ENCODE measurements at regions not wholly inside any gene's neighbourhood (a gene's known extent, or its start where the extent isn't known, plus 50 kb on each side); places are given as distances from the start of the nearest gene placed in this dataset.
"Not testable (repeated sequence)": the region's sequence is repeated elsewhere in the genome, so short reads cannot be mapped to it uniquely, and the experiment has no call there.

DNA sequence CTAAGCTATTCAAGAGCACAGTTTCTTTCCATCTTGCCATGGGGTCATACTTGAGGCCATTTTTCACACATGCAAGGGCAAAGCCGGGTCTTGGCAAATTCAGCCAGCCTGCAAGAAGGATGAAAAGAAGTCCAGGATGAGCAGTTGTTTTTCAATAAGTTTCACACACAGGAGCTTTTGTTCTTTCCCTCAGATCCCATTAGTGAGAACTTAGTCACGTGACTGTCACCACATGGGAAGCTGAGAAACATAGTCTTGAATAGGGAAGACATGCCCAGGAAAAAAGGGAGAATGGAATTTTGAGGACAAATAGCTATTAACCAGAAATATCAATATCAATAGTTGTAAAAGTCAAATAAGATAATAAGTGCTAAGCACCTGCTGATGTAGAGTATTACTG is 137.7 kb downstream of the AHR start:
- no CpG with 5 or more reads among the region's 2 CpGs for WGBS (ENCODE audit: insufficient coverage)

DNA sequence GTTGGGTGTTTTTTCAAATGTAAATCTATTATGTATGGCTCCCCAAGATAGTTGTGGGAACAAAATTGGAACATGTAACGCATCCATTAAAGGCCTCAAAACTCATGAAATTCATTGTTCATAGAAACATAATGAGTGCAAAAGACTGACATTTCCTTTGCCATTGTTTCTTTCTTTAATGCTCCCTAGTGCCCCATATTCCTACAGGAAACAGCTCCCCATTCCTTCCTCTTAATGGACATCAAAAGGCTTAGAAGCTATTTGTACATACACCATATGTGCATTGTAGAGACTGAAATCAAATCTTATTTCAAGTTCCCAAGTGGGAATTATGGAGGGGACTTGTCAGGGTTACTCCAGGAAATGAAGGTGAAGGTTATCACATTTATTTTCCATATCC is 139.1 kb downstream of the AHR start:
- no peaks in the 10 kb centered on the region for H3K27me3 ChIP-seq (ENCODE audit: control insufficient read depth, insufficient read depth, low read length)
- H3K4me3 ChIP-seq (ENCODE audit: low read length), result no peak overlapping the region
- no peak for DNase-seq
- no CpG with 5 or more reads among the region's 1 CpG for WGBS (ENCODE audit: insufficient coverage)
- H3K4me1 ChIP-seq (ENCODE audit: control insufficient read depth, insufficient read depth, low read length), result no peaks in the 10 kb centered on the region
- no peaks in the 10 kb centered on the region for H3K36me3 ChIP-seq (ENCODE audit: control insufficient read depth, insufficient read depth, low read length)
- no peaks in the 10 kb centered on the region for H3K9me3 ChIP-seq (replicated peaks; ENCODE audit: control insufficient read depth, low read depth, low read length)
- H3K27ac ChIP-seq (ENCODE audit: low read length), result no peak overlapping the region

More for the DNA sequence above, 137.7 kb downstream of the AHR start:
- Histone ChIP-seq H3K36me3 (ENCODE audit: control insufficient read depth, insufficient read depth, low read length) (no peaks in the 10 kb centered on the region), H3K27ac (ENCODE audit: low read length) (no peak overlapping the region), H3K9me3 (replicated peaks; ENCODE audit: control insufficient read depth, low read depth, low read length) (no peaks in the 10 kb centered on the region), H3K4me3 (ENCODE audit: low read length) (no peak overlapping the region), H3K27me3 (ENCODE audit: control insufficient read depth, insufficient read depth, low read length) (no peaks in the 10 kb centered on the region), H3K4me1 (ENCODE audit: control insufficient read depth, insufficient read depth, low read length) (no peaks in the 10 kb centered on the region)
- no peak for DNase-seq

DNA sequence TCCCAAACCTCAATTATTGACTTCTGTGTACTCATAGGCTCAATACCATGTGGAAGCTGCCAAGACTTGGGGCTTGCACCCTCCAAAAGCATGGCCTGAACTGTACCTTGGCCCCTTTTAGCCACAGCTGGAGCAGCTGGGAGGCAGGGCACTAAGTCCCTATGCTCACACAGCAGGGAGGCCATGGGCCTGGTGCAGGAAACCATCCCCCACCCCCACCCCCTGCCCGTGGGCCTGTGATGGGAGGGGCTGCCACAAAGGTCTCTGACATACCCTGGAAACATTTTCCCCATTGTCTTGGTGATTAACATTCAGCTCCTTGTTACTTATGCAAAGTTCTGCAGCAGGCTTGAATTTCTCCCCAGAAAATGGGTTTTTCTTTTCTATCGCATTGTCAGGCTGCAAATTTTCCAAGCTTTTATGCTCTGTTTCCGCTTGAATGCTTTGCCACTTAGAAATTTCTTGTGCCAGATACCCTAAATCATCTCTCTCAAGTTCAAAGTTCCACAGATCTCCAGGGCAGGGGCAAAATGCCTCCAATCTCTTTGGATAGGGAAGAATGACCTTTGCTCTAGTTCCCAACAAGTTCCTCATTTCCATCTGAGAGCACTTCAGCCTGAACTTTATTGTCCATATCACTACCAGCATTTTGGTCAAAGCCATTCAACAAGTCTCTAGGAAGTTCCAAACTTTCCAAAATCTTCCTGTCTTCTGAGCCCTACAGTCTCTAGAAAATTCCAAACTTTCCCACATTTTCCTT is 141.8 kb downstream of the AHR start:
- H3K27ac ChIP-seq (ENCODE audit: low read length); H3K36me3 ChIP-seq (ENCODE audit: control insufficient read depth, insufficient read depth, low read length); H3K27me3 ChIP-seq (ENCODE audit: control insufficient read depth, insufficient read depth, low read length); H3K4me3 ChIP-seq (ENCODE audit: low read length); DNase-seq; H3K4me1 ChIP-seq (ENCODE audit: control insufficient read depth, insufficient read depth, low read length); H3K9me3 ChIP-seq (replicated peaks; ENCODE audit: control insufficient read depth, low read depth, low read length): not testable (repeated sequence)
- WGBS (ENCODE audit: insufficient coverage), result 86% methylated on average over 2 of the region's 3 CpGs

DNA sequence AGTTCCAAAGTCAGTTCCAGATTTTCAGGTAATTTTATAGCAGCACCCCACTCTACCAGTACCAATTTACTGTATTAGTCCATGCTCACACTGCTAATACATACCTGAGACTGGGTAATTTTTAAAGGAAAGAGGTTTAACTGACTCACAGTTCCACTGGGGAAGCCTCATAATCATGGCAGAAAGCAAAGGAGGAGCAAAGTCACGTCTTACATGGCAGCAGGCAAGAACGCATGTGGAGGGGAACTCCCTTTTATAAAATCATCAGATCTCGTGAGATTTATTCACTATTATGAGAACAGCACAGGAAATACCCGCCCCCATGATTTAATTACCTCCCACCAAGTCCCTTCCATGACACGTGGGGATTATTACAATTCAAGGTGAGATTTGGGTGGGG is 142.4 kb downstream of the AHR start:
- no CpG with 5 or more reads among the region's 5 CpGs for WGBS (ENCODE audit: insufficient coverage)
- H3K27ac ChIP-seq (ENCODE audit: low read length), result no peak overlapping the region
- no peak overlapping the region for H3K4me3 ChIP-seq (ENCODE audit: low read length)
- H3K27me3 ChIP-seq (ENCODE audit: control insufficient read depth, insufficient read depth, low read length), result no peaks in the 10 kb centered on the region
- DNase-seq, result no peak
- no peaks in the 10 kb centered on the region for H3K36me3 ChIP-seq (ENCODE audit: control insufficient read depth, insufficient read depth, low read length)
- no peaks in the 10 kb centered on the region for H3K4me1 ChIP-seq (ENCODE audit: control insufficient read depth, insufficient read depth, low read length)
- H3K9me3 ChIP-seq (replicated peaks; ENCODE audit: control insufficient read depth, low read depth, low read length), result no peaks in the 10 kb centered on the region

DNA sequence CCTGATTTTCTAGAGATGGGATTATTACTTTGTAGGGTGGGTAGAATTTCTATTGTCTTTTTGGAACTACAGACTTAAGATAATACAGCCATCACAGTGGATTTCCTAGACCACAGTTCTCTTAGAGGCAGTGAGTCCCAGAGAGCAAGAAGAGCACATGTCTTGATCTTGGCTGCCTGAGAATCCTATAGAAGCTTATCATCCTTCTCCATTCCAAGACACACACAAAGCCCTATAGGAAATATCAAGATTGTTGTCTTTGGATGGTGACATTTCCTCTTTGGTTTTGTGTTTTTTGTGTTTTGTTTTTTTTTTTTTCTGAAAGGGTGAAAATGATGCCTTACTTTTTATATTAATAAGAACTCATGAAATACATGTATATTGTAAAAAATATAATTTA is 143.1 kb downstream of the AHR start:
- H3K9me3 ChIP-seq (replicated peaks; ENCODE audit: control insufficient read depth, low read depth, low read length), result no peaks in the 10 kb centered on the region
- no peaks in the 10 kb centered on the region for H3K36me3 ChIP-seq (ENCODE audit: control insufficient read depth, insufficient read depth, low read length)
- H3K27me3 ChIP-seq (ENCODE audit: control insufficient read depth, insufficient read depth, low read length), result no peaks in the 10 kb centered on the region
- DNase-seq, result no peak
- no peaks in the 10 kb centered on the region for H3K4me1 ChIP-seq (ENCODE audit: control insufficient read depth, insufficient read depth, low read length)
- H3K27ac ChIP-seq (ENCODE audit: low read length), result no peak overlapping the region
- H3K4me3 ChIP-seq (ENCODE audit: low read length), result no peak overlapping the region

DNA sequence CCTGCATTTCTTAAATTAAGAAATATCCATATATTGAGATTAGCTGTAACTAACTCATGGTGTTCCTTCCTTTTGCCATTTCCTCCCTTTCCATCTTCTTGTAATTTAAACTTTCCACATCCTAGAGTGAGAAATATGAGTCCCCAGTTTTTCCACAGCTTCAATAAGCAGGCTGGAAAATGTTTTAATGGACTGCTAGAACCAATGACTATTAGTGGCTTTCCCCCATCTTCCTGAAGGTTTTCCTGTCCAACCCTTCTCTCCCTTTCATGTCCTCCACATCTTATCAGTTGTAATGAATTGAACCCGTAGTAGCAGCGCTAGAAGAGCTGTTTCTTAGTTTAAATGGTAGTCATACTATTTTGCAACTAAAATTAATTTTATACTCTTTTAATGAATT is 145.7 kb downstream of the AHR start:
- no peaks in the 10 kb centered on the region for H3K4me1 ChIP-seq (ENCODE audit: control insufficient read depth, insufficient read depth, low read length)
- H3K4me3 ChIP-seq (ENCODE audit: low read length), result no peak overlapping the region
- H3K27ac ChIP-seq (ENCODE audit: low read length), result no peak overlapping the region
- H3K9me3 ChIP-seq (replicated peaks; ENCODE audit: control insufficient read depth, low read depth, low read length), result peaks cover 7% of the 10 kb centered on the region
- no peak for DNase-seq
- no peaks in the 10 kb centered on the region for H3K27me3 ChIP-seq (ENCODE audit: control insufficient read depth, insufficient read depth, low read length)
- H3K36me3 ChIP-seq (ENCODE audit: control insufficient read depth, insufficient read depth, low read length), result no peaks in the 10 kb centered on the region
- no CpG with 5 or more reads among the region's 2 CpGs for WGBS (ENCODE audit: insufficient coverage)

DNA sequence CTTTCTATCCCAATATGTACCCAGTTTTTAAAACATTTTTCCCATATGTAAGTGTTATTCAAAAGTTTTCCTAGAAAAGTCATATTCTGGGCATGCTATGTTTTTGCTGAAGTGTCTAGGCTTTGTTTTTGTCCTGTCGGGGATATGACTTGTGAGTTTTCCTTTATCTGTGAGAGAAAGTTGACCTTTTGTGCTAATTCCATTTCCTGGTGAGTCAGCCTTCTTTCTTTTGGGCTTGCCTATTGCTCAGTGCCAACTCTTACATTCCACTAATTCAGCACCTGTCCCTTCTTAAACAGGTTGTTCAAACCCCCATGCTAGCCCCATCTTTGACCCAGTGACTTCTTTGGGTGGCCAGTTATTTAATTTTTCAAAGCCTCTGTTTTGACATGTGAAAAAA is 146.2 kb downstream of the AHR start:
- H3K27ac ChIP-seq (ENCODE audit: low read length), result no peak overlapping the region
- H3K27me3 ChIP-seq (ENCODE audit: control insufficient read depth, insufficient read depth, low read length), result no peaks in the 10 kb centered on the region
- H3K9me3 ChIP-seq (replicated peaks; ENCODE audit: control insufficient read depth, low read depth, low read length), result peaks cover 12% of the 10 kb centered on the region
- H3K4me3 ChIP-seq (ENCODE audit: low read length), result no peak overlapping the region
- H3K4me1 ChIP-seq (ENCODE audit: control insufficient read depth, insufficient read depth, low read length), result no peaks in the 10 kb centered on the region
- H3K36me3 ChIP-seq (ENCODE audit: control insufficient read depth, insufficient read depth, low read length), result no peaks in the 10 kb centered on the region
- WGBS (ENCODE audit: insufficient coverage), result no CpG with 5 or more reads among the region's 1 CpG
- no peak for DNase-seq

DNA sequence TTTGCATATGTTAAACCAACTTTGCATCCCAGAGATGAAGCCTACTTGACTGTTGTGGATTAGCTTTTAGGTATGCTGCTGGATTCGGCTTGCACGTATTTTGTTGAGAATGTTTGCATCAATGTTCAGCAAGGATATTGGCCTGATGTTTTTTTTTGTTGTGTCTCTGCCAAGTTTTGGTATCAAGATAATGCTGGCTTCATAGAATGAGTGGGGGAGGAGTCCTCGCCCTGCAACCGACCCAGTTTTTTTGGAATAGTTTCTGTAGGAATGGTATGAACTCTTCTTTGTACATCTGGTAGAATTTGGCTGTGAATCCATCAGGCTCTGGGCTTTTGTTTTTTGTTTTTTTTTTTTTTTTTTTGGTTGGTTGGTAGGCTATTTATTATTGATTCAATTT is 147.9 kb downstream of the AHR start:
- Histone ChIP-seq H3K36me3 (ENCODE audit: control insufficient read depth, insufficient read depth, low read length) (no peaks in the 10 kb centered on the region), H3K9me3 (replicated peaks; ENCODE audit: control insufficient read depth, low read depth, low read length) (peaks cover 17% of the 10 kb centered on the region), H3K4me3 (ENCODE audit: low read length) (no peak overlapping the region), H3K27me3 (ENCODE audit: control insufficient read depth, insufficient read depth, low read length) (no peaks in the 10 kb centered on the region), H3K27ac (ENCODE audit: low read length) (no peak overlapping the region), H3K4me1 (ENCODE audit: control insufficient read depth, insufficient read depth, low read length) (no peaks in the 10 kb centered on the region)
- WGBS (ENCODE audit: insufficient coverage), result 100% methylated on average over 2 of the region's 4 CpGs
- DNase-seq, result no peak

DNA sequence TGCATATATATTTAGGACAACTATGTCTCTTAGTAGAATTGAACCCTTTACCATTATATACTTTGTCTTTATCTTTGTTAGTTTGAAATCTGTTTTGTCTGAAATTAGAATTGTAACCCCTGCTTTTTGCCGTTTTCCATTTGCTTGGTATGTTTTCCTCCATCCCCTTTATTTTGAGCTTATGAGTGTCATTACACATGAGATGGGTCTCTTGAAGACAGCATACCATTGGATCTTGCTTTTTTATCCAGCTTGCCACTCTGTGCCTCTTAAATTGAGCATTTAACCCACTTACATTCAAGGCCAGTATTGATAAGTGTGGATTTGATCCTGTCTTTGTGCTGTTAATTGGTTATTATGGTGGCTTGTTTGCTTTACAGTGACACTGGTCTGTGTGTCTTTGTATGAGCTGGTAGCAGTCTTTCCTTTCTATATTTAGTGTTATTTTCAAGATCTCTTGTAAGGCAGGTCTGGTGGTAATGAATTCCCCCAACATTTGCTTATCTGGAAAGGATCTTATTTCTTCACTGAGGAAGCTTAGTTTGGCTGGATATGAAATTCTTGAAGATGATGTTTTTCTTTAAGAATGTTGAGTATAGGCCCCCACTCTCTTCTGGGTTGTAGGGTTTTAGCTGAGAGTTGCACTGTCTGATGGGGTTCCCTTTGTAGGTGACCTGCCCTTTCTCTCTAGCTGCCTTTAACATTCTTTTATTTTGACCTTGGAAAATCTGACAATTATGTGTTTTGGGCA is 149.5 kb downstream of the AHR start:
- H3K4me1 ChIP-seq (ENCODE audit: control insufficient read depth, insufficient read depth, low read length), result no peaks in the 10 kb centered on the region
- no peak for DNase-seq
- no peak overlapping the region for H3K4me3 ChIP-seq (ENCODE audit: low read length)
- no peaks in the 10 kb centered on the region for H3K36me3 ChIP-seq (ENCODE audit: control insufficient read depth, insufficient read depth, low read length)
- WGBS (ENCODE audit: insufficient coverage), result no CpG with 5 or more reads among the region's 1 CpG
- H3K27ac ChIP-seq (ENCODE audit: low read length), result no peak overlapping the region
- H3K27me3 ChIP-seq (ENCODE audit: control insufficient read depth, insufficient read depth, low read length), result no peaks in the 10 kb centered on the region
- H3K9me3 ChIP-seq (replicated peaks; ENCODE audit: control insufficient read depth, low read depth, low read length), result peaks cover 17% of the 10 kb centered on the region

DNA sequence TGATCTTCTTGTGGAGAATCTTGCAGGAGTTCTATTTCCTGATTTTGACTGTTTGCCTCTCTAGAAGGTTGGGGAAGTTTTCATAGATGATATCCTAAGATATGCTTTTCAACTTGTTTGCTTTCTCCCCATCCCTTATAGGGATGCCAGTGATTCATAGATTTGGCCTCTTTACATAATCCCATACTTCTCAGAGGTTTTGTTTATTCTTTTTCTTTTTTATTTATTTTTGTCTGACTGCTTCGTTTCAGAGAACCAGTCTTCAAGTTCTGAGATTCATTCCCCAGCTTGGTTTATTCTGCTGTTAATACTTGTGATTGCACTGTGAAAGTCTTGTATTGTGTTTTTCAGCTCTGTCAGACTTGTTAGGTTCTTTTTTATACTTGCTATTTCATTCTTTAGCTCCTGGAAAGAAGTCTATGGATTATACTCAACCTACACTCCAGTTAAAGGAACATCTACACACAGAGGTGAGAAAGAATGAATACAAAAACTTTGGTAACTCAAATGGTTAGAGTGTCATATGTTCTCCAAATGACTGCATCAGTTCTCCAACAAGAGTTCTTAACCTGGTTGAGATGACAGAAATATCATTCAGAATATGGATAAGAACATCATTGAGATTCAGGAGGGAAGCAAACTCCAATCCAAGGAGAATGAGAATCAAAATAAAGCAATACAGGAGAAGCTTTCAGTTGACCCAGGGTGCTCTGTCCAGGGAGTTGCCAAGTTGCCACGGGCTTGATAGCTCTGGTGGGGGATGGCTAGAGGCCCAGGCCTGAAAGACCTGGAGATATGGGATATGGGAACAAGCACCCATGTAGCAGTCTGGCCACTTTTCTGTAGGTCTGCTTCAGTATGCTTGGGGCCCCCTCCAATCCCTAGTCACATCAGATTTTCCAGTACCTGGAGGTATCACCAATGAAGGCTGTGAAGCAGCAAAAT is 150.3 kb downstream of the AHR start:
- Histone ChIP-seq H3K9me3 (replicated peaks; ENCODE audit: control insufficient read depth, low read depth, low read length) (peaks cover 17% of the 10 kb centered on the region), H3K4me3 (ENCODE audit: low read length) (no peak overlapping the region), H3K4me1 (ENCODE audit: control insufficient read depth, insufficient read depth, low read length) (no peaks in the 10 kb centered on the region), H3K27ac (ENCODE audit: low read length) (no peak overlapping the region), H3K36me3 (ENCODE audit: control insufficient read depth, insufficient read depth, low read length) (no peaks in the 10 kb centered on the region), H3K27me3 (ENCODE audit: control insufficient read depth, insufficient read depth, low read length) (no peaks in the 10 kb centered on the region)
- no peak for DNase-seq
- 89% methylated on average over 1 of the region's 2 CpGs for WGBS (ENCODE audit: insufficient coverage)
